ENCODE measurements at regions not wholly inside any gene's neighbourhood (a gene's known extent, or its start where the extent isn't known, plus 50 kb on each side); places are given as distances from the start of the nearest gene placed in this dataset.

DNA sequence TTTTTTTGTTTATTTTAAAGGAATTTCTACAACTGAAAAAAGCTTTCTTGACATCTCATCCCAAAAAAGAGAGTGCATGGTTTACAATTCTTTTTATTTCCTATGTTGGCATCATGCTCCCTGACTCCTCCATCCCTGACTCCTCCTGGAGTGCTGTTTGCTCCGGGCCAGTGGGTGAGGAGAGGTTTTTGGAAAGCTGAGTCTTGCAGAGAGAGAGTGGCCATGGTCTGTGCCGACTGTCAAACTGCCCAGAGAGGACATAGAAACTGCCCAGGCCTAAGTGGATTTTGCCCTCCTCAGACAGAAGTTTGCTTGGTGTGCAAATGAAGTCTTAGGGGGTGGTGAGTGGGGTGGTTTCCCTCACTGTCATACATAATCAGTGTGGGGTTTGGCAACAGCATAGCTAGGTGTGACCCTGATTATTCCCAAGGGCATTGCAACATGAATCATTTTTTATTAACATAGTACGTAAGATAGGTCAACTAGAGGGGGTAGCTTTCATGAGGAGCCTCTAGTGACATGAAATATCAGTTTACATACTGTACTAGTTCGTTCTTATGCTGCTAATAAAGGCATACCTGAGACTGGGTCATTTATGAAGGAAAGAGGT, 179.8 kb upstream of the UBL3 start:
- no peak for DNase-seq
- no peak overlapping the region for H3K4me2 ChIP-seq
- CTCF ChIA-PET = interaction anchor here (2.2 kb wide), 1 partner anchor 82 kb away, joined by 6 read pairs; no protein-coding TSS in a partner anchor
- no peak overlapping the region for H2AFZ ChIP-seq (ENCODE audit: low read depth)
- no peaks in the 10 kb centered on the region for H3K27me3 ChIP-seq (ENCODE audit: insufficient read depth)
- no peaks in the 10 kb centered on the region for H3K9me2 ChIP-seq
- H3K9me3 ChIP-seq = no peaks in the 10 kb centered on the region
- no peak overlapping the region for H3K4me3 ChIP-seq (ENCODE audit: low read depth in 2 of 2, low read length in 1 of 2)
- no peak for TF ChIP-seq ELF1 (IDR thresholded peaks at IDR 0.05)
- TF ChIP-seq RXRA (IDR thresholded peaks at IDR 0.05; ENCODE audit: borderline replicate concordance, low read depth) = no peak
- no peak for TF ChIP-seq MAX (IDR thresholded peaks at IDR 0.05; ENCODE audit: low read depth)
- no peaks in the 10 kb centered on the region for H3K36me3 ChIP-seq (replicated peaks in 1 of 2; ENCODE audit: control insufficient read depth in 1 of 2, insufficient read depth in 2 of 2, low read length in 1 of 2)
- H3K79me2 ChIP-seq (ENCODE audit: insufficient read depth) = no peaks in the 10 kb centered on the region
- no peak overlapping the region for H3K27ac ChIP-seq (ENCODE audit: low read depth in 2 of 2, low read length in 1 of 2)
- H3K9ac ChIP-seq = no peak overlapping the region
- POLR2A ChIA-PET = no interaction called here
- 49% methylated on average over 4 of the region's 4 CpGs for WGBS (ENCODE audit: low lambda C conversion rate)
- H3F3A ChIP-seq (replicated peaks; ENCODE audit: insufficient read depth) = peaks cover 14% of the 10 kb centered on the region
- H3K4me1 ChIP-seq (ENCODE audit: control insufficient read depth in 1 of 2, insufficient read depth in 2 of 2, low read depth in 1 of 2, low read length in 1 of 2) = peaks cover 0 to 26% of the 10 kb centered on the region in 2 experiments; a peak in 3 of 4 replicates
- no peaks in the 10 kb centered on the region for H4K20me1 ChIP-seq (ENCODE audit: insufficient read depth)

DNA sequence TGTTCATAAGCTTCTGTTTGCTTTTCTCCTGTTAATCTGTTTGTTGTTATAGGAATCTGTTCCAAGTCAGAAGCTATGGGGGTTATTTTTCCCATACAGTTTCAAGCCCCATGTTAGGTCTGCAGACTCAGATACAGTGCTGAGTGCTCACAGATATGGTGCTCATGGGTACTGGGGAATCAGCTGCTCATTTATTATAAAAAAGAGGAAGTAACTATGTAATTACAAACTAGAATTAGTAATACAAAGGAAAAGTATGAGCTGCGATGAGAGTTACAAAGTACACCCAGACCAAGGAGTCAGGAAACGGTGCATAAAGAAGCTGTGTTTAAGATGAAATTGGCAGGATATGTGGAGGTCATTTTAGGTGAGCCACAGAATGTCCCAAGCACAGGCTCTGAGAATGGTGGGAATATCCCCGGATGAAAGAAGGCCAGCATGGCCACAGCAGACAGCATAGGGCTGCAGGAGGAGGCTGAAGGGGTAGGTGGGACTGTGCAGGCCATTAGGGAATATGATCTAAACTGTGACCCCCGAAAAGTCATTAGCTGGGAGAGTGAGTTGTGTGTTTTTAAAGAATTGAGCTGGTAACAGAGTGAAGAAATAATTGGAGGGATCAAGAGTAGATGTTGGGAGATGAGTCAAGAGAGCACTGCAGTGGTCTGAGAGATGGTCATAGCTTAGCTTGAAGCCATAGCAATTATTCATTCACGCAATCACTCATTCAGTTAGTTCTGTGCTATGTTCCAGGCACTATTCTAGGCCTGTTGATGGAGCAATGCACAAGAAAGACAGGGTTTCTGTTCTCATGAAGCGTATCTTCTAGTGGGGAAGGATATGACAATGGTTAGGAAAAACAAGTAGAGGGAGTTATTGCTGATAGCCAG, 177.4 kb upstream of the UBL3 start:
- Histone ChIP-seq H3K27me3 (ENCODE audit: insufficient read depth) (no peaks in the 10 kb centered on the region), H3K27ac (ENCODE audit: low read depth in 2 of 2, low read length in 1 of 2) (no peak overlapping the region), H4K20me1 (ENCODE audit: insufficient read depth) (no peaks in the 10 kb centered on the region), H3K9me2 (no peaks in the 10 kb centered on the region), H3F3A (replicated peaks; ENCODE audit: insufficient read depth) (no peaks in the 10 kb centered on the region), H3K4me1 (ENCODE audit: control insufficient read depth in 1 of 2, insufficient read depth in 2 of 2, low read depth in 1 of 2, low read length in 1 of 2) (peaks cover 0 to 10% of the 10 kb centered on the region in 2 experiments; a peak in 2 of 4 replicates), H3K4me3 (ENCODE audit: low read depth in 2 of 2, low read length in 1 of 2) (no peak overlapping the region), H3K9me3 (no peaks in the 10 kb centered on the region), H3K9ac (no peak overlapping the region), H3K36me3 (replicated peaks in 1 of 2; ENCODE audit: control insufficient read depth in 1 of 2, insufficient read depth in 2 of 2, low read length in 1 of 2) (no peaks in the 10 kb centered on the region), H3K79me2 (ENCODE audit: insufficient read depth) (no peaks in the 10 kb centered on the region), H3K4me2 (no peak overlapping the region), H2AFZ (ENCODE audit: low read depth) (no peak overlapping the region)
- POLR2A ChIA-PET = no interaction called here
- no peak for DNase-seq
- WGBS (ENCODE audit: low lambda C conversion rate) = 74% methylated on average over 6 of the region's 6 CpGs
- CTCF ChIA-PET = interaction anchor here (1.5 to 2.2 kb wide), 2 partner anchors 9 to 84 kb away, joined by 5 to 6 read pairs; no protein-coding TSS in a partner anchor
- no peak for TF ChIP-seq GATA2 (CRISPR knock-in tag; IDR thresholded peaks at IDR 0.05)
- TF ChIP-seq ELF1 (IDR thresholded peaks at IDR 0.05) = no peak
- TF ChIP-seq MEF2A (IDR thresholded peaks at IDR 0.05; ENCODE audit: borderline replicate concordance, low read depth) = no peak
- no peak for TF ChIP-seq JUND (IDR thresholded peaks at IDR 0.05)
- no peak for TF ChIP-seq EZH2phosphoT487 (IDR thresholded peaks at IDR 0.05; ENCODE audit: borderline replicate concordance, low read depth)
- no peak for TF ChIP-seq TCF12 (IDR thresholded peaks at IDR 0.05)
- TF ChIP-seq GABPA (IDR thresholded peaks at IDR 0.05; ENCODE audit: low read depth) = no peak
- TF ChIP-seq, protein P1, sequence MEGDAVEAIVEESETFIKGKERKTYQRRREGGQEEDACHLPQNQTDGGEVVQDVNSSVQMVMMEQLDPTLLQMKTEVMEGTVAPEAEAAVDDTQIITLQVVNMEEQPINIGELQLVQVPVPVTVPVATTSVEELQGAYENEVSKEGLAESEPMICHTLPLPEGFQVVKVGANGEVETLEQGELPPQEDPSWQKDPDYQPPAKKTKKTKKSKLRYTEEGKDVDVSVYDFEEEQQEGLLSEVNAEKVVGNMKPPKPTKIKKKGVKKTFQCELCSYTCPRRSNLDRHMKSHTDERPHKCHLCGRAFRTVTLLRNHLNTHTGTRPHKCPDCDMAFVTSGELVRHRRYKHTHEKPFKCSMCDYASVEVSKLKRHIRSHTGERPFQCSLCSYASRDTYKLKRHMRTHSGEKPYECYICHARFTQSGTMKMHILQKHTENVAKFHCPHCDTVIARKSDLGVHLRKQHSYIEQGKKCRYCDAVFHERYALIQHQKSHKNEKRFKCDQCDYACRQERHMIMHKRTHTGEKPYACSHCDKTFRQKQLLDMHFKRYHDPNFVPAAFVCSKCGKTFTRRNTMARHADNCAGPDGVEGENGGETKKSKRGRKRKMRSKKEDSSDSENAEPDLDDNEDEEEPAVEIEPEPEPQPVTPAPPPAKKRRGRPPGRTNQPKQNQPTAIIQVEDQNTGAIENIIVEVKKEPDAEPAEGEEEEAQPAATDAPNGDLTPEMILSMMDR (IDR thresholded peaks at IDR 0.05) = no peak
- TF ChIP-seq MXI1 (IDR thresholded peaks at IDR 0.05; ENCODE audit: low read depth, low read length) = no peak
- no peak for TF ChIP-seq SMC3 (IDR thresholded peaks at IDR 0.05; ENCODE audit: low read depth, low read length)
- TF ChIP-seq, protein P2, sequence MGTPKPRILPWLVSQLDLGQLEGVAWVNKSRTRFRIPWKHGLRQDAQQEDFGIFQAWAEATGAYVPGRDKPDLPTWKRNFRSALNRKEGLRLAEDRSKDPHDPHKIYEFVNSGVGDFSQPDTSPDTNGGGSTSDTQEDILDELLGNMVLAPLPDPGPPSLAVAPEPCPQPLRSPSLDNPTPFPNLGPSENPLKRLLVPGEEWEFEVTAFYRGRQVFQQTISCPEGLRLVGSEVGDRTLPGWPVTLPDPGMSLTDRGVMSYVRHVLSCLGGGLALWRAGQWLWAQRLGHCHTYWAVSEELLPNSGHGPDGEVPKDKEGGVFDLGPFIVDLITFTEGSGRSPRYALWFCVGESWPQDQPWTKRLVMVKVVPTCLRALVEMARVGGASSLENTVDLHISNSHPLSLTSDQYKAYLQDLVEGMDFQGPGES (IDR thresholded peaks at IDR 0.05; ENCODE audit: low read depth, low read length) = no peak
- no peak for TF ChIP-seq FOXJ3 (CRISPR knock-in tag; IDR thresholded peaks at IDR 0.05)
- TF ChIP-seq NFIC (IDR thresholded peaks at IDR 0.05; ENCODE audit: borderline replicate concordance) = no peak
- TF ChIP-seq YY1 (IDR thresholded peaks at IDR 0.05; ENCODE audit: low read depth) = no peak
- TF ChIP-seq CHD2 (IDR thresholded peaks at IDR 0.05; ENCODE audit: low read length, partially characterized antibody) = no peak
- no peak for TF ChIP-seq PBX3 (IDR thresholded peaks at IDR 0.05)
- no peak for TF ChIP-seq RCOR1 (IDR thresholded peaks at IDR 0.05; ENCODE audit: low read length)

All from SK-N-SH (cell line).